ENCODE measurements at regions not wholly inside any gene's neighbourhood (a gene's known extent, or its start where the extent isn't known, plus 50 kb on each side); places are given as distances from the start of the nearest gene placed in this dataset.
A peak's percentile ranks its signal among the peaks of the same experiment; 100 is the strongest.

DNA sequence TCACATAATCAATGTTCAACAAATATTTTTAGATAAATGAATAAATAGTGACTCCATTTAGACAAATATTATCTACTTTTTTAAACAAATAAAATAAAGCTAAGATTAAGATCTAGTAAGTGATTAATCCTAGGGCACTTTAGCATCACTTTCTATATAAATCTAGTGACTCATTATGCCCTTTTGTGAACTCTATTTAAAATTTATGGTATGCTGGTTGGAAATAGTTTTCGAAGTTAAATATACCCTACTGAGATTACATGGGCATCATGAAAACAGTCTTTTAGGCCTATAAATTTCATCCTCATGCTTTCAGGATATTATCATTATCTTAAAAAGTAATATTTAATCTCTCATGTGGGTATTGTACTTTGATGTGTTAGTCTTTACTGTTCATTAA, 140.4 kb upstream of the UFL1 start:
- H3K27me3 ChIP-seq (replicated peaks; ENCODE audit: insufficient read depth, low read depth, low read length, poor library complexity): no peaks in the 10 kb centered on the region
- no peak overlapping the region for H3K4me3 ChIP-seq (ENCODE audit: low read depth, low read length, poor library complexity, severe bottlenecking)
- intact Hi-C loops (cut with micrococcal nuclease; ENCODE audit: unreplicated experiment): no loop called here
- no peaks in the 10 kb centered on the region for H3K4me1 ChIP-seq (ENCODE audit: insufficient read depth, low read length, poor library complexity, severe bottlenecking)
- ChIA-PET CTCF (no interaction called here), POLR2A (ENCODE audit: low non-redundant PET) (no interaction called here)
- H3K9me3 ChIP-seq (ENCODE audit: low read depth, low read length, poor library complexity, severe bottlenecking): no peaks in the 10 kb centered on the region
- no TSS peak for BruUV-seq (replicated peaks)
- DNase-seq (ENCODE audit: low spot score): no peak
- no peaks in the 10 kb centered on the region for H3K36me3 ChIP-seq (ENCODE audit: insufficient read depth, low read length, poor library complexity, severe bottlenecking)
- H3K27ac ChIP-seq (ENCODE audit: low read depth, low read length, poor library complexity, severe bottlenecking): no peak overlapping the region
- TF ChIP-seq, protein P1, sequence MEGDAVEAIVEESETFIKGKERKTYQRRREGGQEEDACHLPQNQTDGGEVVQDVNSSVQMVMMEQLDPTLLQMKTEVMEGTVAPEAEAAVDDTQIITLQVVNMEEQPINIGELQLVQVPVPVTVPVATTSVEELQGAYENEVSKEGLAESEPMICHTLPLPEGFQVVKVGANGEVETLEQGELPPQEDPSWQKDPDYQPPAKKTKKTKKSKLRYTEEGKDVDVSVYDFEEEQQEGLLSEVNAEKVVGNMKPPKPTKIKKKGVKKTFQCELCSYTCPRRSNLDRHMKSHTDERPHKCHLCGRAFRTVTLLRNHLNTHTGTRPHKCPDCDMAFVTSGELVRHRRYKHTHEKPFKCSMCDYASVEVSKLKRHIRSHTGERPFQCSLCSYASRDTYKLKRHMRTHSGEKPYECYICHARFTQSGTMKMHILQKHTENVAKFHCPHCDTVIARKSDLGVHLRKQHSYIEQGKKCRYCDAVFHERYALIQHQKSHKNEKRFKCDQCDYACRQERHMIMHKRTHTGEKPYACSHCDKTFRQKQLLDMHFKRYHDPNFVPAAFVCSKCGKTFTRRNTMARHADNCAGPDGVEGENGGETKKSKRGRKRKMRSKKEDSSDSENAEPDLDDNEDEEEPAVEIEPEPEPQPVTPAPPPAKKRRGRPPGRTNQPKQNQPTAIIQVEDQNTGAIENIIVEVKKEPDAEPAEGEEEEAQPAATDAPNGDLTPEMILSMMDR (conservative IDR thresholded peaks at IDR 0.05; ENCODE audit: low read depth, low read length): no peak
- TF ChIP-seq EZH2 (IDR thresholded peaks at IDR 0.05; ENCODE audit: borderline replicate concordance, low read depth, low read length, poor library complexity, severe bottlenecking): no peak

DNA sequence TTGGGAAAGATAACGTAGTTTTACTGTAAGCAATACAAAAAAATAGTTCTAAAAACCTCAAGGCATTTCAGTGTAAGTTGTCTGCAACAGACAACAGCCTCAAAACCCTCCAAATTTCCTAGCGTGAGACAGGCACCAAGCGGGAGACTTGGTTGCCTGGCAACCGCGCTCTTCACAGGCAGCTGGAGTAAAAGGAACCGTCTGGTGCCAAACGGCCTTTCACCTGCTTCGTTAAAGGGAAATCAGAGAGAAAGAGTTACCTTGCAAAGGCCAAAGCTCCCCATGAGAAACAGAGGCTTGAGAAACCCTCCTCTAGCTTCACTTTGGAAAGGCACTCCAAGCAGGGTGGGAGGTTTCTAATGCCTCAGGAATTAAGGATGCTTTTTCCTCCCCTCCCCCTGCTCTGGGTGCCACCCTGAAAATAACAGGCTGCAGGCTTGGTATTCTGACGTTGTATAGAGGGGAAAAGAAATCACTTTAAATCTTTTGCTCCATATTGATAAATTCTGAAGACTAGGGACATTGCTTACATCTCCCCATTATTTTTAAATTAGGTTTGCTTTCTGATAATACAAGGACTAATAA, 129.7 kb upstream of the UFL1 start:
- BruUV-seq (replicated peaks): no TSS peak

DNA sequence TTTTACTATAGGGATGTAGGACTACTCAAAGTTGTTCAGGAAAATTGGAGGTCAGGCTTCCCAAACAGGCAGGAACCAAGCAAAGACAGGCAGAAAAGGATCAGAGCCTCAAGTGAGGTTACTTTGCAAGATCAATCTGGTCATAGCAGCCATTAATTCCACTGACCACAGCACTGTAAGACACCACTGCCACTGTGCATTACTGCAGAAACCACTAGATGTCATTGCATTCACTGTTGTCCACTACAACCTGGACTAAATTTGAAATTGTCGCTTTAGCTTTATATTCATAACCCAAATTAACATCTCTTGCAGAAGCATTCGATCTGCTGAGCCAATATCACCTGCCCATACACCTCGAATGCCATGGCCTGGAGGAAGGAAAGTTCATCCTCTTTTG, 126.9 kb upstream of the UFL1 start:
- H3K27me3 ChIP-seq (replicated peaks; ENCODE audit: insufficient read depth, low read depth, low read length, poor library complexity): no peaks in the 10 kb centered on the region
- BruUV-seq (replicated peaks): no TSS peak
- H3K4me1 ChIP-seq (ENCODE audit: insufficient read depth, low read length, poor library complexity, severe bottlenecking): no peaks in the 10 kb centered on the region
- CTCF ChIA-PET: no interaction called here
- no peak for DNase-seq (ENCODE audit: low spot score)
- intact Hi-C loops (cut with micrococcal nuclease; ENCODE audit: unreplicated experiment): no loop called here
- TF ChIP-seq, protein P1 (conservative IDR thresholded peaks at IDR 0.05; ENCODE audit: low read depth, low read length): peak; percentile 26; the same call in 1 of the 2 replicates
- no peak for TF ChIP-seq EZH2 (IDR thresholded peaks at IDR 0.05; ENCODE audit: borderline replicate concordance, low read depth, low read length, poor library complexity, severe bottlenecking)
- H3K27ac ChIP-seq (ENCODE audit: low read depth, low read length, poor library complexity, severe bottlenecking): no peak overlapping the region
- no peaks in the 10 kb centered on the region for H3K9me3 ChIP-seq (ENCODE audit: low read depth, low read length, poor library complexity, severe bottlenecking)
- H3K4me3 ChIP-seq (ENCODE audit: low read depth, low read length, poor library complexity, severe bottlenecking): no peak overlapping the region
- POLR2A ChIA-PET (ENCODE audit: low non-redundant PET): no interaction called here
- no peaks in the 10 kb centered on the region for H3K36me3 ChIP-seq (ENCODE audit: insufficient read depth, low read length, poor library complexity, severe bottlenecking)

More for the DNA sequence above, 129.7 kb upstream of the UFL1 start:
- ChIA-PET POLR2A (ENCODE audit: low non-redundant PET) (no interaction called here), CTCF (no interaction called here)
- no peak for TF ChIP-seq EZH2 (IDR thresholded peaks at IDR 0.05; ENCODE audit: borderline replicate concordance, low read depth, low read length, poor library complexity, severe bottlenecking)
- TF ChIP-seq, protein P1 (conservative IDR thresholded peaks at IDR 0.05; ENCODE audit: low read depth, low read length): no peak
- Histone ChIP-seq H3K4me3 (ENCODE audit: low read depth, low read length, poor library complexity, severe bottlenecking) (no peak overlapping the region), H3K9me3 (ENCODE audit: low read depth, low read length, poor library complexity, severe bottlenecking) (no peaks in the 10 kb centered on the region), H3K27me3 (replicated peaks; ENCODE audit: insufficient read depth, low read depth, low read length, poor library complexity) (no peaks in the 10 kb centered on the region), H3K36me3 (ENCODE audit: insufficient read depth, low read length, poor library complexity, severe bottlenecking) (no peaks in the 10 kb centered on the region), H3K27ac (ENCODE audit: low read depth, low read length, poor library complexity, severe bottlenecking) (no peak overlapping the region), H3K4me1 (ENCODE audit: insufficient read depth, low read length, poor library complexity, severe bottlenecking) (no peaks in the 10 kb centered on the region)
- intact Hi-C loops (cut with micrococcal nuclease; ENCODE audit: unreplicated experiment): no loop called here
- DNase-seq (ENCODE audit: low spot score): peak; percentile 56
